ENCODE measurements at regions not wholly inside any gene's neighbourhood (a gene's known extent, or its start where the extent isn't known, plus 50 kb on each side); places are given as distances from the start of the nearest gene placed in this dataset.

- Histone ChIP-seq H3K56ac (ENCODE audit: insufficient read length, low read depth, low read length) (no peak overlapping the region), H3K9me3 (ENCODE audit: control insufficient read depth, low read depth, low read length) (peaks cover 9% of the 10 kb centered on the region), H2BK12ac (ENCODE audit: insufficient read length, low read depth, low read length) (no peak overlapping the region), H3K27me3 (ENCODE audit: insufficient read depth, low read length) (no peaks in the 10 kb centered on the region), H4K91ac (ENCODE audit: insufficient read length, low read depth, low read length) (no peak overlapping the region), H3K9ac (ENCODE audit: extremely low read depth, insufficient read length, low read length) (no peak overlapping the region), H3K23ac (ENCODE audit: insufficient read length, low read depth, low read length) (no peak overlapping the region), H3K18ac (ENCODE audit: insufficient read length, low read depth, low read length) (no peak overlapping the region), H3K79me1 (ENCODE audit: insufficient read depth, low read depth, low read length, poor library complexity, severe bottlenecking) (no peaks in the 10 kb centered on the region), H3K4me1 (ENCODE audit: insufficient read depth, low read length) (no peaks in the 10 kb centered on the region), H2BK120ac (ENCODE audit: low read depth, low read length, poor library complexity, severe bottlenecking) (no peak overlapping the region), H3K23me2 (ENCODE audit: insufficient read length, low read depth, low read length, poor library complexity, severe bottlenecking) (no peaks in the 10 kb centered on the region), H4K8ac (replicated peaks; ENCODE audit: insufficient read length, low read depth, low read length) (no peak overlapping the region), H3K4ac (ENCODE audit: low read depth, low read length) (no peak overlapping the region), H4K20me1 (ENCODE audit: control insufficient read depth, insufficient read depth, insufficient read length) (no peaks in the 10 kb centered on the region), H3K14ac (ENCODE audit: insufficient read depth, low read length) (no peak overlapping the region), H2AFZ (ENCODE audit: low read length) (no peak overlapping the region), H3T11ph (ENCODE audit: low read length) (no peak overlapping the region), H2AK5ac (ENCODE audit: insufficient read length, low read length) (no peak overlapping the region), H2BK15ac (ENCODE audit: low read depth, low read length) (no peak overlapping the region), H3K79me2 (ENCODE audit: insufficient read depth, low read length) (no peaks in the 10 kb centered on the region), H4K5ac (ENCODE audit: insufficient read length, low read depth, low read length) (no peak overlapping the region), H3K27ac (ENCODE audit: insufficient read length, low read depth, low read length) (no peak overlapping the region), H2BK5ac (ENCODE audit: insufficient read length, low read length) (no peak overlapping the region), H2BK20ac (ENCODE audit: low read depth, low read length, poor library complexity, severe bottlenecking) (no peak overlapping the region), H3K4me2 (ENCODE audit: insufficient read depth, insufficient read length, low read length) (no peak overlapping the region)
- Mint-ChIP-seq H3K4me3 (no peak overlapping the region), H3K4me1 (peaks cover 16 to 18% of the 10 kb centered on the region in 2 experiments), H3K36me3 (ENCODE audit: insufficient read depth in 1 of 3, low read depth in 3 of 3) (peaks cover 18 to 30% (median 22%) of the 10 kb centered on the region in 3 experiments), H3K9me3 (peaks cover 26 to 27% of the 10 kb centered on the region in 2 experiments), H3K27me3 (ENCODE audit: low read depth) (peaks cover 8% of the 10 kb centered on the region), H3K27ac (0 out of 7 replicates have a peak overlapping the region, but pooled peaks of 1 of the 3 experiments have one; percentile 5)
- DNase-seq: peak; percentile 79
- no CpG with 5 or more reads among the region's 21 CpGs for WGBS (ENCODE audit: extremely low coverage, insufficient read length, low lambda C conversion rate)
- no peak for TF ChIP-seq CTCF (conservative IDR thresholded peaks at IDR 0.05)
Measured at GRCh38 chr2:30346471-30347169, 100.4 kb upstream of the LCLAT1 start.
